ENCODE measurements at regions not wholly inside any gene's neighbourhood (a gene's known extent, or its start where the extent isn't known, plus 50 kb on each side); places are given as distances from the start of the nearest gene placed in this dataset.

DNA sequence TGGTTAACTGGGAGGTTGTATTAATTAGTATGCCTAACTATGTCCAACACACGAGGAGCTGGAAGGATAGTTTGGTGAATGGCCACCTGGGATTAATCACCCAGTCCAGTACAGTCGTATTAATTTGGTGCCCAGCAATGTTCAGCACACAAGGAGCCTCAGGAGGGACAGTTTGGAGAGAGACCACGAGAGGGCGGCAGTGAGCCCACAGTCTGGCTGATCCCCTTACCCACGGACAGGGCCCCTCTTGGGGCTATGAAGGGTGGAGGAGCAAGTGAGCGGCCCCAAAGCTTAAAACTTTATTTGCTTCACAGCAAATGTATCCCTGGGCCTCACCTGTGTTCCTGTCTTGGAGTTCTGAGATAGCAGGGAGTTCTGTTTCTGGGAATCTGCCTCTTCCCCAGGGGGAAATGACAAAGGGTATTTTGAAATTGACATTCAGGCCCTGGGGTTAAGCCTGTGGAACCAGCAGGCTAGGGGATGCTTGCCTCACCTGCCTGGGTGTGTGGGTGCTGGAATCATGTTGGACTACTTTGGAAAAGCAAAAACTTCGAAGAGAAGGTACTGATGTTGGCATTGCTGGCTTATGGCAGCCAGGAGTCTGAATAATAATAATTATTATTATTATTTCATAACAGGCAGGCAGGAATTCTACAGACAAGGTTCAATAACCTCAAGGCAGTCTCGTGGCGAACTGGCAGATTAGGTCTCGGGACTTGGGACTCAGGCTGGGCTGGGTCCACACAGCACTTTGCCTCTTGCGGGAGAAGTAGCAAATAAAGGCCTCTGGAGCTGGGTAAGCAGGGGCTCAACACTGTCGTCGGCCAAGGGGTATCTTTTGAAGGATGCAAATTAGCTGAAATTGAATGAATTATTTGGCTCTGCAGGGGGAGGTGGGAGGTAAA lies 227.6 kb upstream of the ASIC2 start:
- H3K36me3 ChIP-seq (ENCODE audit: control insufficient read depth, insufficient read depth, low read length), result no peaks in the 10 kb centered on the region
- no peak overlapping the region for H3K18ac ChIP-seq (ENCODE audit: low read depth, low read length)
- H2AK5ac ChIP-seq (ENCODE audit: low read depth, low read length), result no peak overlapping the region
- H2BK120ac ChIP-seq (ENCODE audit: low read depth, low read length), result no peak overlapping the region
- no peak overlapping the region for H2BK15ac ChIP-seq (ENCODE audit: low read depth, low read length)
- no TSS peak for BruUV-seq (replicated peaks)
- H3K4me2 ChIP-seq (ENCODE audit: low read depth, low read length), result no peak overlapping the region
- H3K79me1 ChIP-seq (ENCODE audit: low read depth in 1 of 2, low read length in 2 of 2), result no peaks in the 10 kb centered on the region
- H3K9ac ChIP-seq (ENCODE audit: low read depth, low read length), result no peak overlapping the region
- no peak overlapping the region for H4K8ac ChIP-seq (ENCODE audit: low read depth in 2 of 2, low read length in 2 of 2)
- WGBS, 2 experiments (ENCODE audit: extremely low coverage in 2 of 2, insufficient read length in 1 of 2), result no CpG with 5 or more reads among the region's 13 CpGs
- no peak overlapping the region for H2BK20ac ChIP-seq (ENCODE audit: low read depth, low read length)
- CTCF ChIA-PET, result no interaction called here
- H2AFZ ChIP-seq (replicated peaks; ENCODE audit: low read length, poor library complexity), result no peak overlapping the region
- H3K9me3 ChIP-seq (ENCODE audit: control insufficient read depth, insufficient read depth, low read length), result 0 out of 2 replicates have a peak, but pooled peaks cover 3% of the 10 kb centered on the region
- no peak overlapping the region for H4K91ac ChIP-seq (ENCODE audit: insufficient read depth, low read depth, low read length)
- H2BK5ac ChIP-seq (ENCODE audit: low read depth, low read length, poor library complexity, severe bottlenecking), result no peak overlapping the region
- ATAC-seq (ENCODE audit: low read depth) (0 out of 2 replicates have a peak, but pooled peaks have one; percentile 42), DNase-seq (peak; percentile 1)
- intact Hi-C loops (cut with micrococcal nuclease), result no loop called here
- no peaks in the 10 kb centered on the region for H4K20me1 ChIP-seq (ENCODE audit: insufficient read depth, low read length)
- POLR2A ChIA-PET (ENCODE audit: unreplicated experiment), result no interaction called here
- H3K4ac ChIP-seq (ENCODE audit: low read depth, low read length), result no peak overlapping the region
- no peak overlapping the region for H3K14ac ChIP-seq (replicated peaks; ENCODE audit: low read depth, low read length)
- H3K4me3 ChIP-seq (ENCODE audit: insufficient read depth, low read depth, low read length), result no peak overlapping the region
- no peaks in the 10 kb centered on the region for H3K4me1 ChIP-seq (ENCODE audit: control insufficient read depth, insufficient read depth, low read length)
- H3K23ac ChIP-seq (ENCODE audit: low read depth, low read length), result no peak overlapping the region
- no peak overlapping the region for H3K27ac ChIP-seq (ENCODE audit: insufficient read depth, low read length)
- no peak overlapping the region for H3K56ac ChIP-seq (ENCODE audit: extremely low read depth, insufficient read depth, low read length)
- no peaks in the 10 kb centered on the region for H3K27me3 ChIP-seq (ENCODE audit: control insufficient read depth, insufficient read depth, low read length)
- H2AK9ac ChIP-seq (replicated peaks; ENCODE audit: low read depth, low read length, poor library complexity), result no peak overlapping the region
- dilution Hi-C loops (cut with HindIII; ENCODE audit: low sequenced_read_pairs, unreplicated experiment), result no loop called here
- H3K9me1 ChIP-seq (ENCODE audit: insufficient read depth, low read length), result no peaks in the 10 kb centered on the region
- TF ChIP-seq RAD21 (IDR thresholded peaks at IDR 0.05; ENCODE audit: low read length) (peak; percentile 20; the same call in 1 of the 2 replicates), CHD1 (IDR thresholded peaks at IDR 0.05; ENCODE audit: low read depth, low read length) (no peak)
- TF ChIP-seq, protein P1, sequence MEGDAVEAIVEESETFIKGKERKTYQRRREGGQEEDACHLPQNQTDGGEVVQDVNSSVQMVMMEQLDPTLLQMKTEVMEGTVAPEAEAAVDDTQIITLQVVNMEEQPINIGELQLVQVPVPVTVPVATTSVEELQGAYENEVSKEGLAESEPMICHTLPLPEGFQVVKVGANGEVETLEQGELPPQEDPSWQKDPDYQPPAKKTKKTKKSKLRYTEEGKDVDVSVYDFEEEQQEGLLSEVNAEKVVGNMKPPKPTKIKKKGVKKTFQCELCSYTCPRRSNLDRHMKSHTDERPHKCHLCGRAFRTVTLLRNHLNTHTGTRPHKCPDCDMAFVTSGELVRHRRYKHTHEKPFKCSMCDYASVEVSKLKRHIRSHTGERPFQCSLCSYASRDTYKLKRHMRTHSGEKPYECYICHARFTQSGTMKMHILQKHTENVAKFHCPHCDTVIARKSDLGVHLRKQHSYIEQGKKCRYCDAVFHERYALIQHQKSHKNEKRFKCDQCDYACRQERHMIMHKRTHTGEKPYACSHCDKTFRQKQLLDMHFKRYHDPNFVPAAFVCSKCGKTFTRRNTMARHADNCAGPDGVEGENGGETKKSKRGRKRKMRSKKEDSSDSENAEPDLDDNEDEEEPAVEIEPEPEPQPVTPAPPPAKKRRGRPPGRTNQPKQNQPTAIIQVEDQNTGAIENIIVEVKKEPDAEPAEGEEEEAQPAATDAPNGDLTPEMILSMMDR (conservative IDR thresholded peaks at IDR 0.05; ENCODE audit: low read depth, low read length), result peak; percentile 45
- no peak overlapping the region for H4K5ac ChIP-seq (ENCODE audit: low read depth, low read length)
- in situ Hi-C loops (cut with MboI; ENCODE audit: low sequenced_read_pairs), result no loop called here

Measured in IMR-90 (cell line).